Ectodermal cell (in vitro differentiated cells): ENCODE measurements at regions not wholly inside any gene's neighbourhood (a gene's known extent, or its start where the extent isn't known, plus 50 kb on each side); places are given as distances from the start of the nearest gene placed in this dataset.

Source experiments
- H3K27ac ChIP-seq: 2 replicates; pipeline ENCODE4 v1.7.0; 2013; ENCODE audit warnings: mild to moderate bottlenecking, low read depth, low read length; ENCODE audit not compliant: insufficient read depth, poor library complexity, severe bottlenecking
- H3K27me3 ChIP-seq: 2 replicates; pipeline ENCODE4 v1.7.0; 2013; ENCODE audit warnings: mild to moderate bottlenecking, low read length; ENCODE audit not compliant: insufficient read depth, control insufficient read depth, poor library complexity, severe bottlenecking
- H3K36me3 ChIP-seq: one replicate; pipeline ENCODE4 v1.7.0; 2013; ENCODE audit warnings: low read length; ENCODE audit not compliant: control insufficient read depth, insufficient read depth
- H3K4me1 ChIP-seq: one replicate; pipeline ENCODE4 v1.7.0; 2013; ENCODE audit warnings: low read length; ENCODE audit not compliant: control insufficient read depth, insufficient read depth
- H3K4me3 ChIP-seq: 2 replicates; pipeline ENCODE4 v1.7.0; 2013; ENCODE audit warnings: low read depth, low read length, control low read depth; ENCODE audit not compliant: insufficient read depth
- H3K9me3 ChIP-seq: 2 replicates; pipeline ENCODE4 v1.7.0; 2013; ENCODE audit warnings: mild to moderate bottlenecking, low read length, moderate library complexity; ENCODE audit not compliant: control insufficient read depth
- WGBS, 2 experiments: methylation state at CpG; one replicate each; pipeline ENCODE4 v1.1.7; 2013; ENCODE audit warnings: missing lambda C conversion rate in 2 of 2; 5-methylcytosine and 5-hydroxymethylcytosine counted together

GRCh38 chr2:2755990-2756389 lies 424.9 kb upstream of the MYT1L start:
- WGBS, 2 experiments = 93 to 96% methylated on average over 5 of the region's 5 CpGs
- Histone ChIP-seq H3K4me3 (no peak overlapping the region), H3K27me3 (no peaks in the 10 kb centered on the region), H3K9me3 (peaks cover 4% of the 10 kb centered on the region), H3K36me3 (no peaks in the 10 kb centered on the region), H3K27ac (no peak overlapping the region), H3K4me1 (no peaks in the 10 kb centered on the region)

DNA sequence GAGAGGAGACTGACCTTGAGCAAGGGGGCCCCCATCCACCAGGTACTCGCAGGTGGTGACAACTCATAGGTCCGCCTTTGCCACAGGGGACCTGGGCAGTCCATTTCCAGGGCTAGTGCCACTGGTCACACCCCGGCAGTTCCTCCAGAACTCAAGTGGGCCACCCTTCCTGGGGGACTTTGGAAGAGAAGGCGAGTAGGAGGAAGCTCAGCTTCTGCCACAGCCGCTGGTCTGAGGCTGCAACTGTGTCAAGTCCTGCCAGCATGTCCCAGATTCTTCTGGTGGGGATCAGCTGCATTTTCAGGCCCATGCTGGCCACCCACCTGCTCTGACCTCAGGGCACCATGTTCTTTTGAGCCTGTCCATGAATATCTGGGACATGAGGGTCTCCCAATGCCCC lies 423.9 kb upstream of the MYT1L start:
- Histone ChIP-seq H3K27me3 (no peaks in the 10 kb centered on the region), H3K27ac (no peak overlapping the region), H3K4me1 (no peaks in the 10 kb centered on the region), H3K36me3 (no peaks in the 10 kb centered on the region), H3K4me3 (no peak overlapping the region), H3K9me3 (peaks cover 4% of the 10 kb centered on the region)
- WGBS, 2 experiments = 90 to 93% methylated on average over 5 of the region's 5 CpGs

GRCh38 chr2:2751715-2752315 lies 420.7 kb upstream of the MYT1L start:
- peaks cover 4% of the 10 kb centered on the region for H3K9me3 ChIP-seq
- no peak overlapping the region for H3K27ac ChIP-seq
- 92 to 94% methylated on average over 14 of the region's 14 CpGs for WGBS, 2 experiments
- no peak overlapping the region for H3K4me3 ChIP-seq
- no peaks in the 10 kb centered on the region for H3K4me1 ChIP-seq
- H3K27me3 ChIP-seq = no peaks in the 10 kb centered on the region
- no peaks in the 10 kb centered on the region for H3K36me3 ChIP-seq

DNA sequence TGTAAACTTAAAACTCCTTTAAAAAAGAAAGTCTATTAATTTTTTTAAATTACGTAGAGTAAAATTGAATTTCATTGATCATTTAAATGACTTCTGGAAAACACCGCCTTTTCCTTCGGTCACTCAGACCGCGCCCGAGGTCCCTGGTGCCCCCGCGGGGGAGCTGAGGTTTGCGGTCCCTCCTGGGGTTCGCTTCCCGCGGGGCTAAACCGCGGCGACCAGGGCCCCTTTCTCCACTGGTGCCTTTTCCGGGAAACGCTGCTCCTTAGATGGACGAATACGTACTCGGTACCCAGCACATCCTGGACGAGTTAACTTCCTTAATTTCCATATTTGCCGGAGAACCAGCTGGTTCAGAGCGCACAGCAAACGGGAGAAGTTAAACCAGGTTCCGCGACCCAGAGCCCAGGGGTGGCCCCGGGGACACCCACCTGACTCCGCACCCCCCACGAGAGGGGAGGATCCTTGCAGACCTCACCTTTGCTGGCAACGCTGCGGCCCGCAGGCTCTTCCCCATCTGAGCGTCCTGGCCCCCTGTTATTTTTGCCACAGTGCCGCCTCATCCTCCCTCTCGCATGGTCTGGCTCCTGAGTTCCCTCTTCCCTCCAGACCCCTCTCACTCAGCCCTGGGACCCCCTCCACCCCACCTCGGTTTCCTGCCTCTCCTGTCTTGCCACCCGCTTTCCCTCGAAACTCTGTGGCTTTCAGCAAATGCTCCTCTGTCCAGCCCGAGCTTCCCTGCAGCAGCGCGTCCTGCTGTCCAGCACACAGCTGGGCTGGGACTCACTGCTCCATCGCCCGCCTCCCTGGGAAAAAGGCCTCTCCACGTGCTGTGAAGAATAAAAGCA lies 420.0 kb upstream of the MYT1L start:
- Histone ChIP-seq H3K27ac (no peak overlapping the region), H3K4me3 (no peak overlapping the region), H3K9me3 (peaks cover 4% of the 10 kb centered on the region), H3K27me3 (no peaks in the 10 kb centered on the region), H3K36me3 (no peaks in the 10 kb centered on the region), H3K4me1 (no peaks in the 10 kb centered on the region)
- WGBS, 2 experiments = 94% methylated on average over 44 of the region's 44 CpGs

DNA sequence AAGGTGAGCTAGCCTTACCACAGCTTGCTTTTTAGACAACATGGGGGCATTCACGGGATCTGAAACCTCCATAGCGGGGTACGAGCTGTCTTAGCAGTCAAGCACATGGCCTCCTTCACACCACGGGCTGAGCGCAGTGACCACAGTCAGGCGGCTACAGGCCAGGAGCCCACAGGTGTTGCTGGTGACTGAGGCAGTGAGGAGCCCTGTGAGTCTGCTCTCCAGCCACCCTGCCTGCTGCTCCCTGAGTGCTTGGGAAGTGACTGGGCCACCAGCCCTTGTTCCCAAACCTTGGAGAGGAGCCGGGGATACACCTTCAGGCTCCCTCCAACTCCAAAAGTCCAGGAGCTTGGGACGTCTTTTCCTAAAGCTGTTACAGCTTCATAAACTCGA lies 418.1 kb upstream of the MYT1L start:
- Histone ChIP-seq H3K4me1 (no peaks in the 10 kb centered on the region), H3K27me3 (no peaks in the 10 kb centered on the region), H3K9me3 (peaks cover 4% of the 10 kb centered on the region), H3K27ac (no peak overlapping the region), H3K36me3 (no peaks in the 10 kb centered on the region), H3K4me3 (no peak overlapping the region)
- WGBS, 2 experiments = 89 to 90% methylated on average over 9 of the region's 9 CpGs

DNA sequence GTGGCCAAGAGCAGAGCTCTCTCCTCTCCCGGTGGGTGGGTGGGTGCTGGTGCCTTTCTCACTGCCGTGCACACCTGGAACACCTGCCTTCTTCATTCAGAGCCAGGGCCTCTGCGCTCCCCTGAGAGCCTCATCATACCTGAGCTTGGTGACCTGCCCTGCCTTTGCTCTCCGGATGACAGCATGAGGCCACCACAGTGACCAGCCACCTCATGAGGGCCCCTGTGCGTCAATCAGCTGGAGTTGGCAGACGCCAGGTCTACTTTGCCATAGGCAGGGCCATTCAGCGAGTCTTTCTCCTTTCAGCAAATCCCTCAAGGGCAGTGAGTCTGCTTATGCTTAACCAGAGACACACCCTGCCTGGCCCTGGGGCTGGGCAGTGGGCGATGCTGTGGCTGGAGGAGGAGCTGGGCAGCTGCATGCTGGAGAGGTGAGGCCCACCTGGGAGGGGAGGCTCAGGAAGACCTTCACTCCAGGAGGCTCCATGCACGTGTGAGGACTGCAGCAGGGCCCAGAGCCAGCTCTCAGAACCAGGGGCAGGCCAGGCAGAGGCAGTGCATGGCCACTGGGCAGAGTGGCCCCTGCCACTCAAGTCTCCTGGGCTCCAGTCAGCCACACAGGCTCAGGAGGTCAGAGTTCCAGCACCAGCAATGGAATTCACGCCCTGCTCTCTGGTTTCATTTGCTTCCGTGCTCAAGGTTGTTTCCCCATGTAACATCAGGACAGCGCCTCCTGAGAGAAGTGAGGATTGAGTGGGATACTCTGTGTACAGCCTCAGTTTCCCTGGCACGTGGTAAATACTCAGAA lies 417.5 kb upstream of the MYT1L start:
- WGBS, 2 experiments = 84 to 85% methylated on average over 13 of the region's 13 CpGs
- Histone ChIP-seq H3K27ac (no peak overlapping the region), H3K4me3 (no peak overlapping the region), H3K27me3 (no peaks in the 10 kb centered on the region), H3K36me3 (no peaks in the 10 kb centered on the region), H3K4me1 (no peaks in the 10 kb centered on the region), H3K9me3 (peaks cover 2% of the 10 kb centered on the region)

DNA sequence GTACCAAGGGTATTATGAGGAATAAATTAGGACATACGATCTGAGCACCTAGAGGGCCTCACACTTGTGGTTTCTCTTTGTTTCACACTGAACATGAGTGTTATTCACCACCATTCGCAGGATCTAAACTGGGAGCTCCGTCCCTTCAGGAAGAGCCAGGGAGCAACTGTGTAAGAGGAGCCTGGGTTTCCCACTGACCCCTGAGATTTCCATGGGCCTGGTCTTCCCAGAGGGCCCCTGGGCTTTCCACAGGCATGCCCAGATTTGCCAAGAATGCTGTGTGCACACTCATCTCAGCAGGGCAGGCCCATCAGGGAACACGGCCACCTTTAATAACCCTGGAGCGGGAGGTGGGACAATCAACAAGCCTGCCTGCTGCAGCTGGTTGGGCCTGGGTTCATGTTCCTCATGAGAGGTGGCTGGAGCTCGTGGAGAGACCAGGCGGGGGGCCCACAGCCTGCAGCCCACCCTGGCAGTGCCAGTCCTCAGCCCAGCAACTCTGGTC lies 416.8 kb upstream of the MYT1L start:
- WGBS, 2 experiments = 91% methylated on average over 7 of the region's 7 CpGs
- H3K4me3 ChIP-seq = no peak overlapping the region
- H3K27me3 ChIP-seq = no peaks in the 10 kb centered on the region
- no peaks in the 10 kb centered on the region for H3K9me3 ChIP-seq
- H3K36me3 ChIP-seq = no peaks in the 10 kb centered on the region
- H3K27ac ChIP-seq = no peak overlapping the region
- H3K4me1 ChIP-seq = no peaks in the 10 kb centered on the region

DNA sequence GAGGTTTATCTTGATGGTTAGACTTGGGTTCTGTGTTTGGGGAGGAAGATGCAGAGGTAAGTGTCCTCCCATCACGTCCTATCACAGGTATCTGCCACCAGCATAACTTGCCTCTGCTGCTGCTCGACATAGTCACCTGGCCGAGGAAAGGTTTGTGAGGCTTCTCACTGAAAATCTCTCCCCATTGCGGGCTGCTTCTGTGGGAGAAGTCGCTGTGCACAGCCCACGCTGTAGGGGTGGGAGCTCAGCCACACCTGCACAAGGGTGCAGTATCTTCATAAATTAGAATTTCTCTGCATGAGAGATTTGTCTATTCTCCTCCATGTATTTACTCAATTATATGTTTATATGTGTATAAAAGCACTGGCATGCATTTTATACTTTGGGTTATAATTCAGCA lies 415.7 kb upstream of the MYT1L start:
- H3K4me1 ChIP-seq = no peaks in the 10 kb centered on the region
- 94 to 95% methylated on average over 6 of the region's 6 CpGs for WGBS, 2 experiments
- H3K9me3 ChIP-seq = no peaks in the 10 kb centered on the region
- H3K27ac ChIP-seq = no peak overlapping the region
- H3K27me3 ChIP-seq = no peaks in the 10 kb centered on the region
- H3K4me3 ChIP-seq = no peak overlapping the region
- H3K36me3 ChIP-seq = no peaks in the 10 kb centered on the region

DNA sequence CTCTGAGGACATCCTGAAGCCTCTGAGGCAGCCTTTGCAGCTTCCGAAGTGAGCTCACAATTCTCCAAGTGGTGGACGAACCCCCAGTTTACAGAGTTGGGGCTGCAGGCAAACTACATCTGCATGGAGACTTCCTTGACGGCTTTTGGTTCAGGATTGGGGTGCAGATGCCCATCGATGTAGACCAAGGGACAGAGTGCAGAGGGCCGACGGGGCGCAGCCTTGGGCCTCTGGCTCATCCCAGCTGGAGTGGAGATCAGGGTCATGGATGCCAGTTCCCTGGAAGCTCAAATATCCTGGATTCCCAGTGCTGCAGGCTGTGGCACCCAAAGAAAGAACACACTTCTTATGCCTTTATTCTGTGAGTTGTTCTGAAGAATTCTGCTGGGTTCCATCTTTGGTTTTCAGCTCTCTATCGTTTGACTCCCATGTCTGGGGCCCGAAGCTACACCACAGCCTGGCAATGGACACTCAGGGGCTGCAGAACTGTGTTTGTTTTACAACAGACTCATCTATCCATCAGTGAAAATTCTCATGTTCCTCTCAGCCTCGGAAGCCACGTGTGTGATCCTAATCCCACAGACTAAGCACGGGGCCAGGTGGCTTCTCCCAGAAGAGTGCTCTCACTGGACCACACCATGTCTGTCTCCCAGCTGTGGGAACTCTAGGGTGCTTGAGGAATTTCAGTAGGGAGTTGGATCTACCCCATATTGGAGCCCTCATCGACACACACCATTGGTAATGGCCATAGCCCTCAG lies 414.1 kb upstream of the MYT1L start:
- Histone ChIP-seq H3K36me3 (no peaks in the 10 kb centered on the region), H3K27me3 (no peaks in the 10 kb centered on the region), H3K4me3 (no peak overlapping the region), H3K4me1 (no peaks in the 10 kb centered on the region), H3K27ac (no peak overlapping the region), H3K9me3 (no peaks in the 10 kb centered on the region)
- WGBS, 2 experiments = 94 to 96% methylated on average over 13 of the region's 13 CpGs
